ENCODE measurements at regions not wholly inside any gene's neighbourhood (a gene's known extent, or its start where the extent isn't known, plus 50 kb on each side); places are given as distances from the start of the nearest gene placed in this dataset.

DNA sequence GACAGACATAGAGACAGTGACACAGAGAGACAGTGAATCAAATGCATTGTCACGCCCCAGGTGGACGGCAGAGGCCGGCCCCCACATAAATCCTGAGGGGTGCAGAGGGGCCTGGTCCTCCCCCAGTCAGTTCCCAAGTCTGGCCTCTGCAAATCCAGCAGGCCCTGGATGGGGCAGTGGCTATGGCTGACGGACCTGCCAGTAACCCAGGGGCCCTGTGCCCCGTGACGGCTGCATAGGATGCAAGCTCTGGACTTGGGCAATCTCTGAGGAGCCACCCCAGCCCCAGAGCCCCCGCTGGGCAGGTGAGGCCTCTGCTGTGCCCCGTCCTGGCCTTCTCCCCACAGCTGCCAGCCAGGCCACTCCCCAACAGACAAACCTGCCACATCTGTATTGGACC lies 204.5 kb downstream of the BRD1 start:
- no peak for DNase-seq (ENCODE audit: low spot score)

DNA sequence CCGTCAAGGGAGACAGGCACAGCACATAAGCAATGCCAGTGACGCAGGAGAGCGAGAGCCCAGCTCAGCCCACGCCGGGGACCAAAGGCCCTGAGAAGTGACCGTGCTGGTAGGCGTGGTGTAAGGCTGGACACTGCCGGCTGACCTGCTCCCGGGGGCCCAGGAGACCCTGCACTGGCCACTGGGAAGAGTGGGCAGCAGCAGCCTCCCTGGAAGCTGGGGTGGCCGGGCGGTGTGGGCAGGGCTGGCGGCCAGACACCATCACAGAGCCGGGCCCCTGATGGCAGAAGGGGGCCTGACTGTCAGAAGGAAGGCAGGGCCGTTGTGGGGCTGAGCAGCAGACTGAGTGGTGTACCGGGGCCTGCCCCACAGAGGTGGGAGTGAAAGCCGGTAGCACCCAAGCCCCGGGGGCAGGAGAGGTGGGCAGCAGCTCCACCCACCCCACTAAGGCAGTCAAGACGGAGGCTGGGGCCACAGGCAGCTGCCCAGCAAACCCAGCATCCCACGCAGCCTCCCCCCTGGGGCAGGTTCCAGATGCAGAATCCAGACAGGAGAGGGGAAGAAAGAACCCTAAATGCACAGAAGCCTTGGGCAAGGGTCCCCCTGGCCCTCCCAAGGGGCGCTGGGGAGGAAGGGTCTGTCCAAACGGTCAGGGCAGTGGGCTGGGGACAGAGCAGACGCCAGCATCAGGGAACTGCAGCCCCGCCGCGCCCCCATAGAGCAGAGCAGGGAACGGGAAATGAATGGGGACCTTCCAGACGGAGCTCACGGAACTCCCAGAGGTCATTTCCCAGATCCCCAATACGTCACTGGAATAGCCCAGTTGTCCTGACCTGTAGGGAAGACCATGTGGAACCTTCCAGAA lies 205.2 kb downstream of the BRD1 start:
- no peak for DNase-seq (ENCODE audit: low spot score)

DNA sequence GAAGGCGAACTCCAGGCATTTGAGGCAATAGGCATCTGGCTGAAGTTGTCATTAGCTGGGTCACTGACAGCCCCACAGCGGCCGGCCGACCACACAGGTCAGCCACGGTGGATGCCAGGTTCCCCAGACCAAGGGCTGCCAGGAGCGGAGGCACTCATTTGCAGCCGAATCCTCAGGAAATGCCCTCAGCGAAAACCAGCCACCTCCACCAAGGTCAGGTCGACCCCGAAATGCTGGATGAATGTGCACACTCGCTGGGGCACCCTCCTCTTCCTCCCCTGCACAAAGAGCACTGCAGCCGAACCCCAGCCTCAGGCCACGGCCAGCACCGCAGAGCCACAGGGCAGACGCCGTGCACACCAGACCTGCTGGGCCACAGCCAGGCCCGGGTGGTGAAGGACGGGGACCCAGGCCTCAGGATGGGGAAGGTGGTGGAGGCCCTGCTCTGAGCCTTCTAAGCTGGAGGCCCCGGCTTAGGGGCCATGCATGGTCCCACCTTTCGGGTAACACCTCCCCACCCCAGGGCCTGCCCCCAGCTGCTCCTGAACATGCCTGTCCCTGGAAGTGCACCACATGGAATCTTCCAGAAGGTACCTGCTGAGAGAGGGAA lies 206.0 kb downstream of the BRD1 start:
- no peak for DNase-seq (ENCODE audit: low spot score)

DNA sequence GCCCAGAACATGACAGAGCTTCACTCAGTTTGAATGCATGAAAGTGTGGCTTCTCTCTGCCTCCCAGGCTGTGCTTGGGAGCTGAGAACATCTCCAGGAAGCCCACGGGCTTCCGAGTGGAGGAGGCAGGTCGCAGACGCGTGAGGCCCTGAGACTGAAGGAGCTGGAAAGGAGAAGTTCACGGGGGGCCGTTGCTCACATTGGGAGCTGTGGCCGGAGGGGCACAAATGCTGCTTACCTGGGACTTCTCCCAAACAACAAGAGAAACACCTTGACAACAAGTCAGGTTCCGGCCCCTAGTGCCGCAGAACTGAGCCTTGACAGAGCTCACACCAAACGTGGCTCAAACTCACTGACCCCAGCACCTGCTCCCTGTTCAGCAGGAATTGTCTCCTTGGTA lies 207.0 kb downstream of the BRD1 start:
- no peak for DNase-seq (ENCODE audit: low spot score)

DNA sequence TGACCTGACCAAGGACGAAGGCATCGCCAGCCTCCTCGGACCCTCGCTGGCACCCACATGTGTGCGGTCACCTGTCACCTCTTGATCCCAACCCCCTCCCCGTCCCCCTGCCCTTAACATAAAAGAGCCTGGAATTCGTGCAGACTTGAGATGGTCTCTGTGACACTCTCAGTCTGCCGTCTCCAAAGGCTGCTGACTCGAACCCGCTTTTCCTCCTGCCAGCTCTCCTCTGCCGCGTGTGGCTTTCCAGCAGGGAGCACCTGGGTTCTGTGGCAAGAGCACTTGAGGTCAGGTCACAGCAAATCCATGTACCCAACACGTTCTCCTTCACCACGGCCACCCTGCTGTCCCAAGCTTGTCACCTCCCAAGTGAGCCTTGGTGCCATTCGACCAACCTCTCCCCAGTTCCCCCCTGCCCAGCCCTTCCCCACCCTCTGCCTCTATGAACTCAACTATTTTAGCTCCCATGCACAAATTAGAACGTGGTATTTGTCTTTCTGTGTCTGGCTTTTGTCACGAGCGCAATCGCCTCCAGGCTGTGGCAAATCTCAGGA lies 207.6 kb downstream of the BRD1 start:
- no peak for DNase-seq (ENCODE audit: low spot score)

DNA sequence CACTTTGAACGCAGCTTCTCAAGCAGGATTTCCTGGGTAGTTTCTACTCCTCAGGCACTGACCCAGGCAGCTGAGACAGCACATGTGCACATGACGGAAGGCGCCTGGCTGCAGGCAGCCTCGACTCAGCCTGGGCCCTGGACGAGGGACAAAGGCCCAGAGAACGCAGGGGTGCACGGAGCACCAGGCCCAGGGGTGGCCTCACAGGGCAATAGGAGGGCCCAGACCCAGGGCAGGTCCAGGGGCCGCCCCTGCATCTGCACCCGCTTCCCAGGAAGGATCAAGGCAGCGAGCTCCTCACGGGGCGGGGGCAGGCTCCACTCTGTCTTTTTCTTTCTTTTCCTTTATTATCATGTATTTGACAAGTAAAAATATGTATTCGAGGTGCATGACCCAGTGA lies 208.4 kb downstream of the BRD1 start:
- no peak for DNase-seq (ENCODE audit: low spot score)

DNA sequence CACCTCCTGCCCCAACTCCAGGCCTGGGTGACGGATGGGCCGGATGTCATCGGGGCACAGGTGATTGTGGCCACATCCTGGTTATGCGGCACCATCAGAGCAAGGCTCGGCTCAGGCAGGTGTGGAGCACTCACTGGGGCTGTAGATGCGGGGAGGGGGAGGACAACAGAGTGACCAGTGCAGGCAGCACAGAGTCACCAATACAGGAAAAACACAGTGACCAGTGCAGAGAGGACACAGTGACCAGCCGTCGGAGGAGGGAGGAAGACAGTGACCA lies 209.1 kb downstream of the BRD1 start:
- DNase-seq (ENCODE audit: low spot score) = no peak

DNA sequence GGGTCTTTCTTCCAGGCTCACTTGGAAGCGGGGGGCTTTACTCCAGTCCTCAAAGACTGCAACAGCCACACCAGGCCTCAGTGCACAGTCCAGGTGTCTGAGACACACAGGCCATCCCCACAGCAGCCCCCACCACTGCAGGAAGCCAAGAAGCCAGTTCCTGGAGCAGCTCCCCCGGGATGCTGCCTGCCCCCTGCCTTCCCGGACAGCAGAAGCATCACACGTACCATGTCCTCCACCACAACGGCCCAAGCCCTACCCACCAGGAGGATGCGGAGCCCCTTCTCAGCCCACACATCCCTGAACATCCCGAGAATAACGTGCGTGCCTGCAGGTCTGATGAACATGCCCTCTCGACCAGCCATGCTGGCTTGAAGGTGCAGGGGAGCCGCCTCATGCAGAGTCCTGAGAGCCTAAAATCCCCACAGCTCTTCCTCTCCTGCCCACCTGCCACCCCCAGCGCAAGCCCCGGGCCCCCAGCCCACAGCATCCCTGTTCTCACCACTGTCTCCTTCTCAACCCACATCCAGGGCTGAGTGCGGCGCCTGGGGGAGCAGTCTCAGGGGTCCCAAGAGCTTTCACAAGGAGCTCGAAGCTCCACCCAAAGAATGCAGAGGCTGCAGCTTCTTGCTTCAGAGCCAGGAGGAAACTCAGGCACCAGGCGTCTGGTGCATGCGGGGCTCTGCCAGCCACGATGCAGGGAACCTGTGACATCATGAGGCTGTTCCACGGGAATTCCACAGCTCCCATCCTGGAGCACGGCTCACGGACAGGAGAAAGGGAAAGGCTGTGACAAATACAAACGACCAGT lies 209.6 kb downstream of the BRD1 start:
- DNase-seq (ENCODE audit: low spot score) = no peak

DNA sequence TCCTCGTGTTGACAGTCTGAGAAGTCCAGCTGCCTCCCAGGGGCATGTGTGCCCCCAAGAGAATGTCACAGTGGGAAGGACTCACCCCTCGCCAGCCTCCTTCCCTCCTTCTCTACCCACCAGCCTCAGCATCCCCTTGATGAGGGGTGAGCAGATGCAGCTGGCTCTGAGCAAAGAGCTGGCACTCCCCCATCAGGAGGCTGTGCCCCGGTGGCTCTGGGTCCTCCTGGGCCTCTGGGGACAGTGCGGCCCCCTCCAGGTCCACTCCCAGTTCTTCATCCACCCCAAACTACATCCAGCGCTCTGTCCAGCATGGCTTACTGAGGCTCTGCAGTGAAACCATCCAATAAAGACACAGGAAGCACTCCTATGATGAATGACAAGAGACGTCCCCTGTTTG lies 210.4 kb downstream of the BRD1 start:
- no peak for DNase-seq (ENCODE audit: low spot score)

DNA sequence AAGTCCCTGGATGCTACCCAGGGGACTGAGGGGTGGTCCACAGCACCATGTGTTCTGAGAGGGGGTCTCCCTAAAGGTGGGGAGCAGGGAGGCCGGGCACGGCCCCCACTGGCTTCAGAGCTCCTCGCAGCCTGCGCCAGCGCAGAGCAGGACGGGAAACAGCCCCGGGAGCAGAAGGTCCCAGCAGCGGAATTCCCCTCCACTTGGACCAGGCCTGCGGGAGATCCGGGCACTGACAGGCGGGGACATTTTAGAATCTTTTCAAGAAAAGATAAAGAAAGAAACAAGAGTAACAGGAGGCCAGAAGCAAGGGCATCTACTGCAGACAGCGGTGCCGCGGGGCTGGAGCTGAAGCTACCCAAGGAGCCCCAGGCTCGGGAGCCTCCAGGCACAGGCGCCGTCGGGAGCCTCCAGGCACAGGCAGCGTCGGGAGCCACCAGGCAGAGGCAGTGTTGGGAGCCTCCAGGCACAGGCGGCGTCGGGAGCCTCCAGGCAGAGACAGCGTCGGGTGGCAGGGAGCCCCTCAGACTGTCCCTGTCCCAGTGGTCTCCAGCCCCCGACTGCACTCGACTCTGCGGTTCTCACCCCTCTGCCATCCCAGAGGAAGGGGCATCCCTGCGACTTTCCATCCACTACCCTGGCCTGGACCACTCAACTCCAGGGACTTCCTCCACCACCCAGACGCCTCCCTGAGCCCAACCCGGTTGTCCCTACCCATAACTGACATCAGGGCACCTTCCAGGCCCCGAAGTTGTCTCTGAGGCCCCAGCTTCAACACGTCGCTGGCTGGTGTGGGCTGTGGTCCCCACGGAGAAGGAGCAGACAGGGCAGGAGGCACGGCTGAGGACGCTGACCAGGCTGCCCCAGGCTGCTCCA lies 211.1 kb downstream of the BRD1 start:
- DNase-seq (ENCODE audit: low spot score) = no peak

DNA sequence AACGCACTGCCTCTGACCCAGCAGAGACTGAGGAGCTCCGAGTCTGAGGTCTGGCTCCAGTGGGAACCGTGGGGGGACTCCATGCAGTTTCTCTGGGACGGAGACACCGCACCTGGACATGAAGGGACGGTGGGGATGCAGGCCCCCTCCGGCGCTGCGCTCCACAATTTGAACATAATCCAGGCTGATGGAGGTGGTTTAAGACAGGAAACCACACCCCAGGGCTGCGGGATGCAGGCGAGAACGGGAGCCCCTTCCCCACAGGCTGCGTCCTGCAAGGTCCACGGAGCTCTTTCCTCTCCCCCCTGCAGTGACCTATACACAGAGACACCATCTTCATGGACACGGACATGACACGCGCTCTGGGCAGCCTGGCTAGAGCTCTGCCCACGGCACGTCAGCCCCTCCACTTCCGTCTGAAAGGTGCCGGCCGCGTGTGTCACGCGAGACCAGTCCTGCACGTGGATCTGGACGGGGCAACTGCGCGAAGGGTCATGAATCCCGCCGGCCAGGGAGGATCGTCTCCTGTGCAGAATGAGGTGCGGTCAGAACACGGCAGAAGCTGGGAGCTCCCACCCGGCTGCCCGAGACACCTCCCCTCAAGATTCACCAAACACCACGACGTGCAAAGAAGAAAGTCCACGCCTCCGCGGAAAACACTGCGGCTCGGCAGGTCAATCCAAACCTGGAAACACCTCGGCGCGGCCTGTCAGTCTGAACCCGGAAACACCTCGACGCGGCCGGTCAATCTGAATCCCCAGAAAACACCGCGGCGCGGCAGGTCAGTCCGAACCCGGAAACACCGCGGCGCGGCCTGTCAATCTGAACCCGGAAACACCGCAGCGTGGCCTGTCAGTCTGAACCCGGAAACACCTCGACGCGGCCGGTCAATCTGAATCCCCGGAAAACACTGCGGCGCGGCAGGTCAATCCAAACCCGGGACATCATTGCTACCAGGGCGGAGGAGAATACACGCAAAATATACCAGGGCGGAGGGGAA lies 212.4 kb downstream of the BRD1 start:
- DNase-seq (ENCODE audit: low spot score) = no peak

DNA sequence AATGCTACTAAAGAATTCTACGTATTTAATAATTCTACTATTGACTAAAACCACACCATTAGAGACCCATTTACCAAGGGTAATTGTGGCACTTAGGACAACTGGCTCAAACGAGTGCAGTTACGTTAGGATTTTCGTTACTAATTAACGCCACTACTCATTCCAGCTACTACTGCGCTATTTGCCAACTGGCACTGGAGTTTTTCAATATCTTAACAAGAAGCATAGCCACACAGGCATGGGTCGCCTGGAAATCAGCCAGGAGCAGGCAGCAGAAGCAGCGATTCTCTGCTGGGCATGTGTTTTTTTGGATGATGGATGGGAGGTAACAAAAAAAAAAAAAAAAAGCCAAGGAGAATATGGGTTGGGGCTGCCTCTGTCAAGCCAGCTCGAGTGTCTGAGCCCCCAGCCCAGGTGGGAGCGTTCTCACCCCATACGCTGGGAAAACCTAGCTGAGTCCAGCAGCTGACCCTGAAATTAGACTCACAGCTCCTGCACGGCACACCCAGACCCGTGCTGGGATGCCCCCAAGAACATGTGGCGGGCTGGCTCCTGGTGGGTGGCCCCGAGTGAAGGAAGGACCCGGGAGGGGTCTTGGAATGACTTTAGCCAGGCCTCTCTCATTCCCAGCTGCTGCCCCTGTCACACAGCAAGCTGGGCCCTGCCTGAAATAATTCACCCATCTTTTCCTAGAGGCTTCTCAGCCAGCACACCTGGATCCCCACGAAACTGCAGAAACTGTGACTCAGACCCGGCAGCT lies 214.0 kb downstream of the BRD1 start:
- DNase-seq (ENCODE audit: low spot score) = no peak

DNA sequence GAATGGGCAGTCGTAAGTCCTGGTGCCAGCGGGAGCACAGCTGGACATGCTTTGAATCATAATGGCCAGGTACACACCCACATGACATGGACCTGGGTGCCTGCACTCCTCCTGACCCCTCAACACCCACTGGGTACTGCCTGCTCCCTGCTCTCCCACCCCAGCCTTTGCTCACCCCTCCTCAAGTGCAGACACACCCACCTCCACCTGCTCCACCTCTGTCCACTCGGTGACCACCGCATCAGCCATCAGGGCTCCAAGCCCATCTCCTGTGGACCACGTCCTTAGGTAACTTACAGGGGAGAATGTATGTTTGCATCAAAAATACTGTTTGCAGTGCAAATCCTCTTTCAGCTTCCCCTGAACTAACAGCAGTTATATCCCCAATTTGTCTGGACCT lies 214.6 kb downstream of the BRD1 start:
- DNase-seq (ENCODE audit: low spot score) = no peak

DNA sequence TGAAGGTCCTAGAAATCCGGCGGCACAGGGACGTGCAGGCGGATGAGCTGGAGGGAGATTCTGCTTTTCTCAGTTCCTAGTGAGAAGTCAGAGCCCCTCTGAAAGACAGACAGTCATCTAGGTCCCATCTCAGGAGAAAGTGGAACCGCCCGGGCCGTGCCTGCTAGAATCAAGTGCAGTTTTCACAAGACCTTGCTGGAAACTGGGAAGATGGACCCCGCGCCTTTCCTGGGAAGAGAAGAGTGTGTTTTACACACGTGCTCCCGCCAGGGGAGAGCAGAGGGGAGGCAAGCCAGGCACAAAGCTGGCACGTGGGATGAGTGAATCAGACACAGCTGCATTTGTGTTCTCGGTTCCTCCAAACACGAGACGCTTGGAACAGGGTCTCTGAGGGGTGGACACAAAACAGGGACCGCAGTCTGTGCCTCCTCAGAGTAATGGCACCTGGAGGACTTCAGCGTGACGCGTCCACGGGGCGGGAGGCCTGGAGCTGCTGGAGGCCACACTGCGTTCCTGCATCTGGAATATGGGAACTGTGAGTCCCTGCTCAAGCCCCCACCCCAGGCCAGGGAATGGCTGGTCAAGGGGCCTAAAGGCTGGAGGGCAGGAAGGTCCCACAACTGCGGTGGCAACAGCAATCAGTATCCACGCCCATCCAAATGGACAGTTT lies 218.3 kb downstream of the BRD1 start:
- no peak for DNase-seq (ENCODE audit: low spot score)

DNA sequence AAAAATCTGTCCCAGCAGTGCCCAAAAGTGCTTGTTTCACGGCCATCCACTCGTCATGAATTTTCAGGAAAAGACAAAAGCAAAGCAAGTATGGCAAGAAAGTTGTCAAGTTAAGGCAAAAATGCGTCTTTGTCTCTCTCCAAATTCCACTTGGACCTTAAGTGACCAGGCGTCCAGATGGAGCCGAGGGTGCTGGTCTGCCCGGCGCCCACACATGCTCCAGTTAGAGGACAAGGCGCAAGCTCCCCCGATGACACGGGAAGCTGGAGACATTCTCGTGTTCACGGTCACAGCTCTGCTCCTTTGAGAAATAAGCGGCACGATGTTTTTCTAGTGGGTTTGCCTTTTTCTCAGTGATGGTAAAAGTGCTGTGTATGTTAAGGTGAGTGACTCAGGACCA lies 219.0 kb downstream of the BRD1 start:
- no peak for DNase-seq (ENCODE audit: low spot score)

DNA sequence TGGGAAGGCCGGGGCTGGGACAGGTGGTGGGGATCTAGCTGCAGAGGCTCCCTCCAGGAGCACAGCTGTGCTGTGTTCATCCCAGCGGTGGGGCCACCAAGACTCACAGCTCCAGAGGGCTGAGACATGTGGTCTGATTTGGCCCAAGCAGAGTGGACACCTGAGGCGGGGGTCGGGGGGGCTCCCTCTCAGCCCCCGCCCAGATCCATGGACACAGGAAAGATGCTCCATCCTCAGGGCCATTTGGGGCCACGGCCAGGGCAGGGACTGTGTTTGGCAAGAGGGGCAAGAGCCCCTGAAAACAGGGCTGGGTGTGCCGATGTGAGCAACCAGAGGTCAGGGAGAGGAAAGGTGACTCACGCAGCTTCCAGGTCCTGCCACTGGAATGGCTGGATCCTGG lies 219.4 kb downstream of the BRD1 start:
- no peak for DNase-seq (ENCODE audit: low spot score)

DNA sequence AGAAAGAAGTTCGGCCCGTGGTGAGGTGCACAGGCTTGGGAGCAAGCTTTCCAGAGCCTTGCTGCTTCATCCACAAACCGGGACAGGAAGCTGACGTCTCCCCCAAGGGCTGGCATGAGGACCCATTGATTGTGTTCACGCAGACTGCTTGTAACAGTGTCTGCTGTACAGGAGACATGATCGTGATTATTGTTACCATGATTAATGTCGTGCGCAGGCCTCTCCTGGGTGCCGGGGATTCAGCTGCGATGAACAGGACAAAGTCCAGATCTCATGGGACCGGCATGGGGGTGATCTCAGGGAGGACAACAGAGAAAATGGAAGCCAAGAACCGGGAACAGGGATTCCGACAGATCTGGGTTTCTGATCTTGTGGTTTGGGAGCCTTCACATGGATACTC lies 219.9 kb downstream of the BRD1 start:
- no peak for DNase-seq (ENCODE audit: low spot score)

DNA sequence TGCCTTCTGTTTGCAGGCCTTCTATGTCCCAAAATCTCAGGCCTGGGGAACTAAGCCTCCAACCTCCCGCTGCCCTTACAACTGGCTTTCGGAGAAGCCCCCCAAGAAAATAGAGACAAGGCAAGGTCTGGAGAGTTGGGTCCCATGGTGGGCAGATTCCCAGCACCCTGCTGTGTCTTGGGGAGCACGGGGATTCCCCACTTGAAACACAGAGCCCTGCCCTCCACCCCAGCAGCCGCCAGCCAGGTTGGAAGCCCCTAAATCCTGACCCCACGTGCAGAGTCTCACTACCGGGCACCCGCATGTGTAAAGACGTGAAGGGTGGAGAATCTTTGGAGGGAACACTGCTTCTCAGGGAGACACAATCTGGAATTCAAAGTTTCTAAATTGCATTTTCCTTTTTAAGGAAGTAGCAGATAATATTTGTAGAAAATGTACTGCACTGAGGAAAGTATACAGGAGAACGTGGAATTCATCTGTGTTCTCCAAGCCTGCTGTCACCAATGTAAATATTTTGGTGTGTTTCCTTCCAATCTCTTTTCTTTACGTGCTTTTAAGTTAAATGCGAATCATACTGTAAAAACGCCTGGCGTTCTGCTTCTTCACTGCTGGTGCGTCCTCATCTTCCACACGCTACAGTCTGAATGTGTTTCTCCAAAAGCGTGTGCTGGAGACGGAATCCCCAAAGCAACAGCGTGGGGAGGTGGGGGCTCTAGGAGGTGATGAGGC lies 220.9 kb downstream of the BRD1 start:
- no peak for DNase-seq (ENCODE audit: low spot score)
